ENCODE measurements at regions not wholly inside any gene's neighbourhood (a gene's known extent, or its start where the extent isn't known, plus 50 kb on each side); places are given as distances from the start of the nearest gene placed in this dataset.

DNA sequence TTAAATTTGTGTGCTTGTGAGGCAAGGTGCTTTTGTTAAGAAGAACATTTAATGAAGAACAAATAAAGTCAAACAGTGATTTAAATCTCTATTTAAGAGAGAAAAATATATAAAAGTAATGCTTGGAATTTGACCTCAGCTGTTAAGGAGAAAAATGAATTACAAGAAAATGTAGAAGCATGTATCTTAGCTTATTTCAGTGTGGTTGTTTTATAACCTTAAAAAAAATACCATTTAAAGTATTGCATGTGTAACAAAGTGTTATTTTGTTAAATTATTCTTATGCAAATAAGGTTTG lies 537.0 kb upstream of the SPRY2 start:
- TF ChIP-seq, protein P1, sequence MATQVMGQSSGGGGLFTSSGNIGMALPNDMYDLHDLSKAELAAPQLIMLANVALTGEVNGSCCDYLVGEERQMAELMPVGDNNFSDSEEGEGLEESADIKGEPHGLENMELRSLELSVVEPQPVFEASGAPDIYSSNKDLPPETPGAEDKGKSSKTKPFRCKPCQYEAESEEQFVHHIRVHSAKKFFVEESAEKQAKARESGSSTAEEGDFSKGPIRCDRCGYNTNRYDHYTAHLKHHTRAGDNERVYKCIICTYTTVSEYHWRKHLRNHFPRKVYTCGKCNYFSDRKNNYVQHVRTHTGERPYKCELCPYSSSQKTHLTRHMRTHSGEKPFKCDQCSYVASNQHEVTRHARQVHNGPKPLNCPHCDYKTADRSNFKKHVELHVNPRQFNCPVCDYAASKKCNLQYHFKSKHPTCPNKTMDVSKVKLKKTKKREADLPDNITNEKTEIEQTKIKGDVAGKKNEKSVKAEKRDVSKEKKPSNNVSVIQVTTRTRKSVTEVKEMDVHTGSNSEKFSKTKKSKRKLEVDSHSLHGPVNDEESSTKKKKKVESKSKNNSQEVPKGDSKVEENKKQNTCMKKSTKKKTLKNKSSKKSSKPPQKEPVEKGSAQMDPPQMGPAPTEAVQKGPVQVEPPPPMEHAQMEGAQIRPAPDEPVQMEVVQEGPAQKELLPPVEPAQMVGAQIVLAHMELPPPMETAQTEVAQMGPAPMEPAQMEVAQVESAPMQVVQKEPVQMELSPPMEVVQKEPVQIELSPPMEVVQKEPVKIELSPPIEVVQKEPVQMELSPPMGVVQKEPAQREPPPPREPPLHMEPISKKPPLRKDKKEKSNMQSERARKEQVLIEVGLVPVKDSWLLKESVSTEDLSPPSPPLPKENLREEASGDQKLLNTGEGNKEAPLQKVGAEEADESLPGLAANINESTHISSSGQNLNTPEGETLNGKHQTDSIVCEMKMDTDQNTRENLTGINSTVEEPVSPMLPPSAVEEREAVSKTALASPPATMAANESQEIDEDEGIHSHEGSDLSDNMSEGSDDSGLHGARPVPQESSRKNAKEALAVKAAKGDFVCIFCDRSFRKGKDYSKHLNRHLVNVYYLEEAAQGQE (IDR thresholded peaks at IDR 0.05) = no peak
- no peak for TF ChIP-seq GATA3 (IDR thresholded peaks at IDR 0.05; ENCODE audit: borderline replicate concordance)
- TF ChIP-seq, protein P2, sequence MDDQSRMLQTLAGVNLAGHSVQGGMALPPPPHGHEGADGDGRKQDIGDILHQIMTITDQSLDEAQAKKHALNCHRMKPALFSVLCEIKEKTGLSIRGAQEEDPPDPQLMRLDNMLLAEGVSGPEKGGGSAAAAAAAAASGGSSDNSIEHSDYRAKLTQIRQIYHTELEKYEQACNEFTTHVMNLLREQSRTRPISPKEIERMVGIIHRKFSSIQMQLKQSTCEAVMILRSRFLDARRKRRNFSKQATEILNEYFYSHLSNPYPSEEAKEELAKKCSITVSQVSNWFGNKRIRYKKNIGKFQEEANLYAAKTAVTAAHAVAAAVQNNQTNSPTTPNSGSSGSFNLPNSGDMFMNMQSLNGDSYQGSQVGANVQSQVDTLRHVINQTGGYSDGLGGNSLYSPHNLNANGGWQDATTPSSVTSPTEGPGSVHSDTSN (IDR thresholded peaks at IDR 0.05) = no peak
- TF ChIP-seq, protein P3, sequence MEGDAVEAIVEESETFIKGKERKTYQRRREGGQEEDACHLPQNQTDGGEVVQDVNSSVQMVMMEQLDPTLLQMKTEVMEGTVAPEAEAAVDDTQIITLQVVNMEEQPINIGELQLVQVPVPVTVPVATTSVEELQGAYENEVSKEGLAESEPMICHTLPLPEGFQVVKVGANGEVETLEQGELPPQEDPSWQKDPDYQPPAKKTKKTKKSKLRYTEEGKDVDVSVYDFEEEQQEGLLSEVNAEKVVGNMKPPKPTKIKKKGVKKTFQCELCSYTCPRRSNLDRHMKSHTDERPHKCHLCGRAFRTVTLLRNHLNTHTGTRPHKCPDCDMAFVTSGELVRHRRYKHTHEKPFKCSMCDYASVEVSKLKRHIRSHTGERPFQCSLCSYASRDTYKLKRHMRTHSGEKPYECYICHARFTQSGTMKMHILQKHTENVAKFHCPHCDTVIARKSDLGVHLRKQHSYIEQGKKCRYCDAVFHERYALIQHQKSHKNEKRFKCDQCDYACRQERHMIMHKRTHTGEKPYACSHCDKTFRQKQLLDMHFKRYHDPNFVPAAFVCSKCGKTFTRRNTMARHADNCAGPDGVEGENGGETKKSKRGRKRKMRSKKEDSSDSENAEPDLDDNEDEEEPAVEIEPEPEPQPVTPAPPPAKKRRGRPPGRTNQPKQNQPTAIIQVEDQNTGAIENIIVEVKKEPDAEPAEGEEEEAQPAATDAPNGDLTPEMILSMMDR (IDR thresholded peaks at IDR 0.05) = no peak
- TF ChIP-seq KDM5A (IDR thresholded peaks at IDR 0.05) = no peak
- TF ChIP-seq, protein P4, sequence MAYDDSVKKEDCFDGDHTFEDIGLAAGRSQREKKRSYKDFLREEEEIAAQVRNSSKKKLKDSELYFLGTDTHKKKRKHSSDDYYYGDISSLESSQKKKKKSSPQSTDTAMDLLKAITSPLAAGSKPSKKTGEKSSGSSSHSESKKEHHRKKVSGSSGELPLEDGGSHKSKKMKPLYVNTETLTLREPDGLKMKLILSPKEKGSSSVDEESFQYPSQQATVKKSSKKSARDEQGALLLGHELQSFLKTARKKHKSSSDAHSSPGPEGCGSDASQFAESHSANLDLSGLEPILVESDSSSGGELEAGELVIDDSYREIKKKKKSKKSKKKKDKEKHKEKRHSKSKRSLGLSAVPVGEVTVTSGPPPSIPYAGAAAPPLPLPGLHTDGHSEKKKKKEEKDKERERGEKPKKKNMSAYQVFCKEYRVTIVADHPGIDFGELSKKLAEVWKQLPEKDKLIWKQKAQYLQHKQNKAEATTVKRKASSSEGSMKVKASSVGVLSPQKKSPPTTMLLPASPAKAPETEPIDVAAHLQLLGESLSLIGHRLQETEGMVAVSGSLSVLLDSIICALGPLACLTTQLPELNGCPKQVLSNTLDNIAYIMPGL (CRISPR knock-in tag; IDR thresholded peaks at IDR 0.05; ENCODE audit: borderline replicate concordance) = no peak
- no peak for TF ChIP-seq CHD2 (IDR thresholded peaks at IDR 0.05; ENCODE audit: low read length, partially characterized antibody)
- TF ChIP-seq POLR2A (IDR thresholded peaks at IDR 0.05; ENCODE audit: low read length) = no peak
- no peak for TF ChIP-seq MAFK (IDR thresholded peaks at IDR 0.05; ENCODE audit: partially characterized antibody)
- TF ChIP-seq RFX5 (IDR thresholded peaks at IDR 0.05) = no peak
- TF ChIP-seq RAD21 (conservative IDR thresholded peaks at IDR 0.05 in 1 of 2, IDR thresholded peaks at IDR 0.05 in 1 of 2) = no peak

All from A549 (cell line).